Right lobe of liver (tissue), 6 donors: ENCODE measurements at regions not wholly inside any gene's neighbourhood (a gene's known extent, or its start where the extent isn't known, plus 50 kb on each side); places are given as distances from the start of the nearest gene placed in this dataset.

Experiments
- ATAC-seq, 4 donors: fragments of 200-7000 bp; cut with Tn5 transposase; one replicate each; pipeline ENCODE4 v1.9.1; 2020; ENCODE audit warnings: mild to moderate bottlenecking in 4 of 4, moderate library complexity in 4 of 4
- DNase-seq, 3 donors: peaks; one replicate each; pipeline ENCODE4 v3.0.0-alpha.2; 2020
- H3K27ac ChIP-seq, 3 donors: fragments of 200-600 bp; one replicate each; pipeline ENCODE4 v1.8.0; 2022
- H3K27me3 ChIP-seq, 2 donors: fragments of 200-600 bp; one replicate each; pipeline ENCODE4 v1.8.0; 2022
- H3K36me3 ChIP-seq, 4 donors: fragments of 200-600 bp; sonication (generic) in 1 of 4; one replicate each; pipeline versions ENCODE4 v1.5.1 to v1.8.0; 2017 to 2022; ENCODE audit warnings: control low read depth in 1 of 4
- H3K4me1 ChIP-seq, 4 donors: fragments of 200-600 bp; sonication (generic) in 1 of 4; one replicate each; pipeline versions ENCODE4 v1.5.1 to v1.8.0; 2017 to 2022; ENCODE audit warnings: control low read depth in 1 of 4
- H3K4me3 ChIP-seq, 3 donors: fragments of 200-600 bp; one replicate each; pipeline ENCODE4 v1.8.0; 2022
- H3K9me3 ChIP-seq, 4 donors: fragments of 200-600 bp; sonication (generic) in 1 of 4; one replicate each; pipeline versions ENCODE4 v1.5.1 to v1.8.0; 2017 to 2022; ENCODE audit warnings: control low read depth in 1 of 4
- POLR2A ChIP-seq: fragments of 450-650 bp; IDR thresholded peaks from one replicate; pipeline ENCODE4 v1.6.1; 2017; ENCODE audit warnings: antibody characterized with exemption, mild to moderate bottlenecking
- WGBS: methylation state at CpG from one replicate; pipeline ENCODE4 v1.1.6; 2018; ENCODE audit warnings: low coverage, low lambda C conversion rate; ENCODE audit not compliant: insufficient coverage; ENCODE audit errors: missing lambda C conversion rate; 5-methylcytosine and 5-hydroxymethylcytosine counted together
- intact Hi-C, 2 donors: fragments of 100-400 bp; cut with DNase I; formaldehyde crosslinking; loops; one replicate each; pipeline versions ENCODE4 v1.11.2 to v1.14.1; 2022
- TF ChIP-seq, protein P1 (sequence below), 4 donors: fragments of 200-600 bp in 3 of 4; fragments of 450-650 bp in 1 of 4; IDR thresholded peaks; one replicate each; pipeline versions ENCODE4 v1.5.1 to v1.8.0; 2016 to 2022; ENCODE audit warnings: antibody characterized with exemption in 4 of 4, mild to moderate bottlenecking in 2 of 4
- donor health status: DM: no; HTN: yes; CAD: no.
- donor health status: DM: no; HTN: no; CAD: no.
- donor health status: DM: no; HTN: no; CAD: no.
- donor health status: DM: no; HTN: yes; CAD: no.
- donor health status: DM: no; HTN: yes; CAD: no.

DNA sequence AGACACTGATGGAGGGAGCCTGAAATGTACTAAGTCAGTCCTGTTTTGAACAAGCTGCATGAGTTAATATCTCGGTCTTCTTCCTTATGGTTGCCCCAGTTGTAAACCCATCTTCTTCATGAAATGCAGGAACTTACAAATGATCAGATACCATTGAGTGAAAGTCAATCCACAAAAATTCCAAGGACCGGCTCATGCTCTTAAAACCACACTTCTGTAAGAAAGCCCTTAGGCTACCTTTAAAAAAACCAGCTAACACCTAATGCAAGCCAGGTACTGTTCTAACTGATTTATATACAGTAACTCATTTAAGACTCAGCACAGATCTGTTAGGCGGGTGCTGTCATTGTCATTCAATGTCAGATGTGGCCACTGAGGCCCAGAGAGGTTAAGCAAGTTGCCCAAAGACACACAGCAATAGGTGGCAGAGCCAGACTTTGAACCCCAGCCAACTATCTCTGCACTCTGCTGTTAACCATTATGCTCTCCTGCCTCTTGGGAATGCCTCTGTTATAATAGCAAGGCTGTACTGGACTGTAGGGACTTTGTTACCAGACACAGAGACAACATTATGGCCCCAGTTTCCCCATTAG is 93.4 kb downstream of the C16orf95 start:
- Histone ChIP-seq H3K36me3 (no peaks in the 10 kb centered on the region), H3K27ac (no peak overlapping the region), H3K4me1 (no peaks in the 10 kb centered on the region), H3K9me3 (no peaks in the 10 kb centered on the region), H3K4me3 (no peak overlapping the region), H3K27me3 (no peaks in the 10 kb centered on the region)
- TF ChIP-seq POLR2A: no peak
- TF ChIP-seq, protein P1, sequence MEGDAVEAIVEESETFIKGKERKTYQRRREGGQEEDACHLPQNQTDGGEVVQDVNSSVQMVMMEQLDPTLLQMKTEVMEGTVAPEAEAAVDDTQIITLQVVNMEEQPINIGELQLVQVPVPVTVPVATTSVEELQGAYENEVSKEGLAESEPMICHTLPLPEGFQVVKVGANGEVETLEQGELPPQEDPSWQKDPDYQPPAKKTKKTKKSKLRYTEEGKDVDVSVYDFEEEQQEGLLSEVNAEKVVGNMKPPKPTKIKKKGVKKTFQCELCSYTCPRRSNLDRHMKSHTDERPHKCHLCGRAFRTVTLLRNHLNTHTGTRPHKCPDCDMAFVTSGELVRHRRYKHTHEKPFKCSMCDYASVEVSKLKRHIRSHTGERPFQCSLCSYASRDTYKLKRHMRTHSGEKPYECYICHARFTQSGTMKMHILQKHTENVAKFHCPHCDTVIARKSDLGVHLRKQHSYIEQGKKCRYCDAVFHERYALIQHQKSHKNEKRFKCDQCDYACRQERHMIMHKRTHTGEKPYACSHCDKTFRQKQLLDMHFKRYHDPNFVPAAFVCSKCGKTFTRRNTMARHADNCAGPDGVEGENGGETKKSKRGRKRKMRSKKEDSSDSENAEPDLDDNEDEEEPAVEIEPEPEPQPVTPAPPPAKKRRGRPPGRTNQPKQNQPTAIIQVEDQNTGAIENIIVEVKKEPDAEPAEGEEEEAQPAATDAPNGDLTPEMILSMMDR (IDR thresholded peaks at IDR 0.05): no peak
- intact Hi-C loops: no loop called here
- ATAC-seq: no peak
- 82% methylated on average over 3 of the region's 3 CpGs for WGBS
- DNase-seq: no peak

DNA sequence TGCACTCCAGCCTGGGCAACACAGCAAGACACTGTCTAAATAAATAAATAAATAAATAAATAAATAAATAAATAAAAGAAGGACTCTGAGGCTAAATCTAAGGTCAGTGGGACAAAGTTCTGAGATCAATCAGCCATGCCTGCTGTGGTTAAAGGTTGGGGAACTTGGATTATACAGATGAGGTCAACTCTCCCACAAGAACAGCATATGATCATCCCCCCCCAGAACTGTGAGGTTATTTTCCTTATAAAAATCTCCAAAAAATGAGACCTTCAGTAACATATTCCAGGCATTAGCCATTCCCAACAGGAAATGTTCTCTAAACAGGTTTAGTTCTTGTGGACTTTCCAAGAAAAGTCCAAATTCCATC is 90.3 kb downstream of the C16orf95 start:
- no peak overlapping the region for H3K27ac ChIP-seq
- no peak overlapping the region for H3K4me3 ChIP-seq
- no peaks in the 10 kb centered on the region for H3K27me3 ChIP-seq
- no peak for TF ChIP-seq POLR2A
- TF ChIP-seq, protein P1 (IDR thresholded peaks at IDR 0.05): no peak
- H3K36me3 ChIP-seq: no peaks in the 10 kb centered on the region
- ATAC-seq (no peak), DNase-seq (no peak)
- intact Hi-C loops: no loop called here
- no peaks in the 10 kb centered on the region for H3K4me1 ChIP-seq
- no peaks in the 10 kb centered on the region for H3K9me3 ChIP-seq

DNA sequence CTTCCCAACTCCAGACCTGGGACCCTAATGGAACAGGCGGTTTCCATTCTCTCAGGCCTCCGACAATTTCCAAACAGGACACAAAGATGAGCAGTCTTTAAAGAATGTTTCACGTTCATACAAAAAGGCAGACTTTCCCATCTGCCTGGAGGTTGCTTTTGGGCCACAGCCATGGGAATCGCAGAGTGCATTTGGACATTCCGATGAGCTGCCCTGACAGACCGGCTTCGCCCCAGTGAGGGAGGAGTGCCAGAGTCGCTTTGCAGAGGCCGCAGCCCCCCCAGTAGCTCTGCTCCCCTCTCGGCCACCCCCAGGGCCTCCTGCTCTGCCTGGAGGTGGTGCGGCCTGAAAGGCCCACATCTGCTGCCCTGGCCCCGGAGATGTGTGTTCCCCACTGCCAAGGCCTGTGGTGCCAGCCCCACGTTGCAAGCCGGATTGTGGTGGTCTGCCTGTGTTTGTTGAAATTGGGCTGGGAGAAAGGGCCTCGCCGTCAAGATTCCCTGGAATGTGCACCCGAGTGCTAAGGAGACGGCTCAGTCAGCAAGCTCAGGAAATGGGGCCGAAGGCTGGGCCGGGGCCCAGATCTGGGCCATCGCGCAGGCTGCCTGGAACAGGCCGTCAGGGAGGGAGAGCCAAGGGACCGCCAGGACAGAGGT is 89.8 kb downstream of the C16orf95 start:
- Histone ChIP-seq H3K27me3 (no peaks in the 10 kb centered on the region), H3K27ac (peak overlapping the region in 1 of 3 donors; percentile 24), H3K9me3 (no peaks in the 10 kb centered on the region), H3K4me3 (no peak overlapping the region), H3K36me3 (no peaks in the 10 kb centered on the region), H3K4me1 (no peaks in the 10 kb centered on the region)
- DNase-seq: no peak
- whole genome bisulfite sequencing: 77% methylated on average over 16 of the region's 24 CpGs
- peak in 1 of 4 donors; percentile 48 for ATAC-seq
- TF ChIP-seq, protein P1 (IDR thresholded peaks at IDR 0.05): no peak
- no peak for TF ChIP-seq POLR2A
- intact Hi-C loops: no loop called here

DNA sequence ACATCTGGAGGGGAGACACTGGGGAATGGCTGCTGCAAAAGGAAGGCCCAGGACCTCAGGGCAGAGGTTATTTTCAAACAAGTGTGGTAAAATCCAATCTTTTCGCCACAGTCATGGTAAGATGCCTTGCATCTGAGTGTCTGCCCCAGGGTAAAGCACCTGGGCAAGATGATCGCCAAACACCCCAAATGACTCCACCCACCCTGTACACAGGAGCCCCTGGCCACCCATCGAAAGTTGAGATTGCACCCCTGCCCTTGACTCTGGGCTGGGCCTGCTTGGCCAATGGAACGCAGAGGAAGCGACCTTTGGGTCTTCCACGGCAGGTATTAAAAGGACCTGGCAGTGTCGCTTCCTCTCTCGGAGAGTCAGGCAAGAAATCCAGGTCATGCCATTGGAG is 88.8 kb downstream of the C16orf95 start:
- H3K4me3 ChIP-seq: no peak overlapping the region
- intact Hi-C loops: no loop called here
- H3K9me3 ChIP-seq: no peaks in the 10 kb centered on the region
- no peaks in the 10 kb centered on the region for H3K27me3 ChIP-seq
- no peak for ATAC-seq
- DNase-seq: no peak
- no peak overlapping the region for H3K27ac ChIP-seq
- TF ChIP-seq, protein P1 (IDR thresholded peaks at IDR 0.05): no peak
- TF ChIP-seq POLR2A: no peak
- H3K36me3 ChIP-seq: no peaks in the 10 kb centered on the region
- H3K4me1 ChIP-seq: no peaks in the 10 kb centered on the region
- WGBS: 94% methylated on average over 3 of the region's 8 CpGs
